DMS153 (cell line): ENCODE measurements at regions not wholly inside any gene's neighbourhood (a gene's known extent, or its start where the extent isn't known, plus 50 kb on each side); places are given as distances from the start of the nearest gene placed in this dataset.
"Not testable (repeated sequence)": the region's sequence is repeated elsewhere in the genome, so short reads cannot be mapped to it uniquely, and the experiment has no call there.

Experiments used
- DNase-seq: peaks from one replicate; lab custom pipeline; 2025; lab: John Stamatoyannopoulos, UW

DNA sequence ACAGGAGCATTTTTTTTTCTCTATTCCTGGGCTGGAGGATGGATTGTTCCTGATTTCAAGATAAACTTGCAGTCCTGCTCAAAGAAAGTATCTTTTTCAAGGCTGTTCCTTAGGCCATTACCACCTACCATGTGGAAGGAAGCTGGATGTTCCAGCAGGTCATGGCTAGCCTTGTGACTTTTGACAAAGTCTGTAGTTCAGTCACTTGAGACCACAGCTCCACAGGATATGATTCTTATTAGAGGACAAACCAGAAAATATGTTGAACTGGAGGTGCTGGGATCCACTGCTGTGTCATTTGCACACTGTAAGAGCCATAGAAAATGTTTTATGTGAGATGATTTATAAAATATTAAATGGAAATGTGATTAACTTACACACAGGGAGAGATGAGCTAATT, 184.2 kb upstream of the ACO1 start:
- no peak for DNase-seq

- DNase-seq: no peak
Measured at GRCh38 chr9:32200896-32201295, 183.5 kb upstream of the ACO1 start.

DNA sequence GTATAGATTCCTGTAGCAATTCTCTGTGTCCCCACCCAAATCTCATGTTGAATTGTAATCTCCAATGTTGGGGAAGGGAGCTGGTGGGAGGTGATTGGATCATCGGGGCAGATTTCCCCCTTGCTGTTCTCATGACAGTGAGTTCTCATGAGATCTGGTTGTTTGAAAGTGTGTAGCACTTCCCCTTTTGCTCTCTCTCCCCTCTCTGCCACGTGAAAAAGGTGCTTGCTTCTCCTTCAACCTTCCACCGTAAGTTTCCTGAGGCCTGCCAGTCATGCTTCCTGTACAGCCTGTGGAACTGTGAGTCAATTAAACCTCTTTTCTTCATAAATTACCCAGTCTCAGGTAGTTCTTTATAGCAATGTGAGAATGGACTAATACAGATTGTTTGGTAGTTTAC, 175.3 kb upstream of the ACO1 start:
- not testable (repeated sequence) for DNase-seq

DNA sequence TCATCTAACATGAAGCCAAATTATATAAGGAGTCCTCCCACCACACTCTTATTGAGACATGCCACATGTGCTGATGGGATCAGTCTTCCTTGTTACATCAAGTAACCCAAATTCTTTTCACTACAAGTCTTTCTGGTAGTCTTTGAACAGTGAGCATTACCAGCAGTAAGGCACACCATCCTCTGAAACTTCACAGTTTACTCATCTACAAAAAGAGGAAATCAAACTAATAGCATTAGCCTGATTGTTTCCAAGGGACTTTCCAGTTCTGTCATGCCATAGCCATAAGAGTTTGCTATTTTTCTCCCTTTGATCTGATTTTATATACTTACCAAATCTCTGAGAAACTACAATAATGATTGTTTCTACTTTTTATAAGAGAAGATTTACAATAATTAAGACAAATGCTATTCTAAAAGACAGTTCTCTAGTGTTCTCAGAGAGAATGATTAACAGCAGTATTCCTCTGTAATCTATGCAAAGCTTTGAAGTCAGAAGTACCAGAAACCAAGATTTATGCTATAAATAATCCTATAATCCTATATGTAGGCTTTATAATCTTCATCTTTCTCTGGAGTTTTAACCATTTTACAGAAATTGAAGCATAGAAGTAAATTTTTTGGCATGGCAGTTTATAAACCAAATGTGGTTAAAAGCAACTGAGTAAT, 166.2 kb upstream of the ACO1 start:
- no peak for DNase-seq

DNA sequence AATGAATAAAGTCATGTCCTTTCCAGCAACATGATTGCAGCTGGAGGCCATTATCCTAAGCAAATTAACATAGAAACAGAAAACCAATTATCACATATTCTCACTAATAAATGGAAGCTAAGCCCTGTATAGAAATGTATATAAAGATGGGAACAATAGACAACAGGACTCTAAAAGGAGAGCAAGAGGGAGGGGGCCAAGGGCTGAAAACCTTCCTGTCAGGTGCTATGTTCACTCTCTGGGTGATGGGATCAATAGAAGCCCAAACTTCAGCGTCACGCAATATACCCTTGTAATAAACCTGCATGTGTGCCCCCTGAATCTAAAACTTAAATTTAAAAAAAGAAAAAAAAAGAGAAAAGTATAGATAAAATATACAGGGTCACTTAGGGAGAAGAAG, 163.7 kb upstream of the ACO1 start:
- DNase-seq: no peak

DNA sequence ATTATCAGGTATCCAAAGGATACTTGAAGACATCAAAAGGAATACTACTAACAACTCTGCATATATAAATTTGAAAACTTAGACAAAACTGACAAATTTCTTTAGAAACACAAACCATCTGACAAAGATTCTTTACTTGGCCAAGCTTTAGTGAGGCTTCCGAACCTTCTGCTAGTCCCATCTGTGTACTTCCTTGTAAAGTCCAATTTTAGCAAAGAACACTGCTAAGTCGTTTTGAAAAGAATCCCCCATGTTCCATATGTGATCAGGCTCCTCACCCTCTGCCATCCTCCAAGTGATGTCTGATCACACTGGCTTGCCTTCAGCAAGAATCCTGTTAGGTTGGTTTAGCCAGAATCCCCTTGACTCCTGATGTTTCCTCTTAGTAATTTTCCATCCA, 150.0 kb upstream of the ACO1 start:
- DNase-seq: no peak

DNA sequence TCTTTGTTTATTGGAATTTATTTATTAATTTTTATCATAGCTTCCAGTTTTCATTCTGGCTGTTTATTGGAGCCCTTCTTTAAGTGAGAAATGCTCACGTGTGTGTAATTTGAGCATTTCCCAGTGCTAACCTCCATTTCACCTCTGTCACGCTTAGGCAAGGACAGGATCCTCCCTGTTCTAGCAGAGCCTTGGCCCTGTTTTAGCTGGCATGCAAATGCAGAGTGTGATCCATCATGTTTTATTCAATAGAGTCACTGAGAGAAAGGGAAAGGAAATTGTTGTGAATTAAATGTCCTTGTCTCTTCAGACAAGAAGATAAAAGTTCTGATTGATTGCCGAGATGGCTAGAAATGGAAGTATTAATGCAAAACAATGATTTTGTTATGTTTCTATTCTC, 137.3 kb upstream of the ACO1 start:
- no peak for DNase-seq

DNA sequence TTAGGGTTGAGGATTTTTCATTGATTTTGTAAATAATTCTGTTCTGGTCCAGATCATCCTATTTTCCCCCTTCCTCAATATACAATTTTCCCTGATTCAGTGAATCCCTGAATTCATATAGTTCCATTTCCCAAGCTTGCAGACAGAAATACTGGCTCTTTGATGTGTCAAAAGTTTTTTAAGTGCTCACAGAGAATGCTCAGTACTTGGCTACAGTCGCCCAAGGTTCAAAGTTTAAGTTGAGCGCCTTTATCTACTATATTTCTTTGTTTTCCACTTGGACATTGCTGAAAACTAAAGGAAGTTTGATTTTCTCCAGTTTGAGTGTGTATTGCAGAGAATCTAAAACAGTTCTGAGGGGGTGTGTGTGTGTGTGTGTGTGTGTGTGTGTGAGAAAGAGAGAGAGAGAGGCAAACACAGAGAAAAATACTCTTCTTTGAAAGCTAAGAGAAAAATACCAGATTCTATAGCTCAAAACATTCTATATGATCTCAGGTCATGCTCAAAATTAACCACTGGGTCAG, 136.2 kb upstream of the ACO1 start:
- DNase-seq: no peak

DNA sequence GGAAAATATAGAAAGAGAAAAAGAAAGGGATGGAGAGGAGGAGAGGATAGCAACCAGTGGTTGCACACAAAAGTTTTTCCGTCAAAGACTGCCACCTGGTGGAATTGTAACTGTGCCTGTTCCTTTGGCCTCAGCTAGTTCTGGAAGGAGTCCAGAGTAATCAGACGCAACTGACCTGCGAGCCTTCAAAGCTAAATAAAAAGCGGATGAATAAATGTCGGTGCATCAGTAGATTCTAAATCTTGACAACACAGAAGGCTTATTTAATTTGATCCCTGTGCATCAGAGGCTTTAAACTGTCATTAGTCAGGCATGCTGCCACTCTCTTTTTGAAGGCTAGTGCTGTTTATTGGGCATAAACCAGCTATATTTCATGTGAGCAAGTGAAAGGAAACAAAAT, 132.9 kb upstream of the ACO1 start:
- peak; percentile 61 for DNase-seq

- no peak for DNase-seq
Measured at GRCh38 chr9:32253731-32254130, 130.7 kb upstream of the ACO1 start.

GRCh38 chr9:32255026-32255425, 129.4 kb upstream of the ACO1 start:
- DNase-seq: no peak

DNA sequence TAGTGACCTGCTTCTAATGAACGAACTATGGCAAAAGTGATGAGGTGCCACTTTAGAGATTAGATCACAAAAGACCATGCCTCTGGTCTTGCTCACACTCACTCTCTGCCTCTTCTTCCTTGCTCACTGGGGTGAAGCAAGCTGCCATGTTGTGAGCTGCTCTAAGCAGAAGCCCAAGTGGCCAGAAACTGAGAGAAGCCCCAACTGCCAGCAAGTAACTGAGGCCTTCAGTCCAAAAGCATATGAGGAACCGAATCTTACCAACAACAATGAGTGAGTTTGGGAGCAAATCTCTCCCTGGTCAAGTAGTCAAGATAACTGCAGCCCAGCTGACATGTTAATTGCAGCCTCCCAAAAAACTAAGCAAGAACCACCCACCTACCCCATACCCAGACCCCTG, 126.0 kb upstream of the ACO1 start:
- DNase-seq: no peak

GRCh38 chr9:32260151-32260862, 124.1 kb upstream of the ACO1 start:
- no peak for DNase-seq

DNA sequence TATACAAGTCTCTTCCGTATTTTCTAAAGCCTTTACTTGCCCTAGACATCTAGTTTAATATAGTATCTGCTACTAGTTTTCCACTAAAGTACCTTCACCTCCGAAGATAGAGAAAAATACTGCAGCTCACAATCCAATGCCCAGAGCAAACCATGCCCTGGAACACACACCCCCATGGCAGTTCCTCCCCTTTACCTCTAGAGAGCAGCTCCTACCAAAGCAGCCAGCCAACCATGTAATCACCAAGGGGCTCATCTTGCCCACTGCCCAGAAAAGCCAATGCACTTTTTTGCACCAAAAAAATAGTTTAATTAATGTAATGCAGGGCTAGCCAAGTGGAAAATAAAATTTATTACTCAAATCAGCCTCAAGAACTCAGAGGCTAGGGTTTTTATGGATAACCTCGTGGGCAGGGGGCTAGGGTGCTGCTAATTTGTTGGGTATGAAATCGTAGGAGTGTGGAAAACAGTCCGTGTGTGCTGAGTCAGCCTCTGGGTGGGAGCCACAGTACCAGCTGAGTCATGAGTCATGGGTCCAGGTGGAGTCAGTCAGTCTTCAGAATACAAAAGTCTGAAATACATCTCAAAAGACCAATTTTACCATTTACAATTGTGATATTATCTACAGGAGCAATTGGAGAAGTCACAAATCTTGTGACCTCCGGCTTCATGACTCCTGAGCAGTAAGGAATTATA, 120.1 kb upstream of the ACO1 start:
- DNase-seq: no peak

GRCh38 chr9:32265037-32265436, 119.4 kb upstream of the ACO1 start:
- no peak for DNase-seq

DNA sequence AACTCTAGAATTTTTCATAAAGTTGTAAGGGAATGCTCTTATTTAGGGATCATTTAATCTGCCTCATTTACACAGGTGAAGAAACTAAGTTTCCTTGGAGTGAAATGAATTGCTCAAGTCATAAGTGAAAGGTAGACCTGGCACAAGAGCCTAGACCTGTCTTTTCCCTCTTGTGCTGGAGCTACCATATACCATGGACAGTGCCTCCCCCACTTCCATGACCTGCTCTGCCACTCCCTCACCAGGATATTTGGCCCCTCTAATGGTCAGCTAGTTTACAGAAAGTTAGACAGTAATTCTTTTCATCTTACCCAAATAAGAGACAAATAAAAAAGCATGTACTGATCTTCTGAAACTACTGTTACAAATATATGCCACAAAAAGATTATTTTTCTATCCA, 105.5 kb upstream of the ACO1 start:
- DNase-seq: no peak

GRCh38 chr9:32289756-32290155, 94.7 kb upstream of the ACO1 start:
- no peak for DNase-seq

GRCh38 chr9:32291370-32291769, 93.1 kb upstream of the ACO1 start:
- no peak for DNase-seq

GRCh38 chr9:32292611-32293010, 91.8 kb upstream of the ACO1 start:
- DNase-seq: no peak

DNA sequence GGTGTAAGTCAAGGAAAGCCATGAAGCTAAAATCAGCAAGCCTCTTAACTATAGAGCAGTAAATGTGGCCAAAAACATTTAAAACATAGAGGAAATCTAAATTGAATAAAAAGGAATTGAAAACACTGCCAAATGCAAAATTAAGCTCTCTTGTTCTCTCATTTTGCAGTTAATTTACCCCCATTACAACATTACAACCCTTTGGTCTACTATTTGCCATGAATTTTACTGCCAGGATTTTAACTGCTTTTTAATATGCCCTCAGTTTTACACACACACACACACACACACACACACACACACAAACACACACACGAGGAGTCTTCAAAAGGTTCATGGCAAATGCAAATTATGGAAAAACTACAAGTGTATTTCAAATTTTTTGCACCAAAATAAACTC, 91.4 kb upstream of the ACO1 start:
- DNase-seq: no peak

DNA sequence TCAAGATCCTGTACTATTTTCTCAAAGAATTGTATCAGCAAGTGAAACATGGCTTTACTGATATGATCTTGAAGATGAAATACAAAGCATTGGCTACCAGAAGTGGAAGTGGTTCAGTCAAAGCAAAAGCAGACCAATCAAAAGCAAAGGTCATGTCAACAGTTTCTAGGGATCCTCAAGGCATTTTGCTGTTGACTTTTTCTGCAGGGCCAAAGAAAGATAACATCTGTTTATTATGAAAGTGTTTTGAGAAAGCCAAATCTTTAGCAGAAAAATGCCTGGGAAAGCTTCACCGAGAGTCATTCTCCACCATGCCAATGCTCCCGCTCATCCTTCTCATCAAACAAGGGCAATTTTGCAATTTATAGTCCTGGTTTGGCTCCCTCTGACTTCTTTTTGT, 90.3 kb upstream of the ACO1 start:
- DNase-seq: no peak

GRCh38 chr9:32300373-32300772, 84.1 kb upstream of the ACO1 start:
- DNase-seq: no peak

- no peak for DNase-seq
Measured at GRCh38 chr9:32304495-32304894, 79.9 kb upstream of the ACO1 start.
